GM18505 (cell line): ENCODE measurements at regions not wholly inside any gene's neighbourhood (a gene's known extent, or its start where the extent isn't known, plus 50 kb on each side); places are given as distances from the start of the nearest gene placed in this dataset.

Experiments used
- ATAC-seq: cut with Tn5 transposase; IDR thresholded peaks from one replicate; pipeline ENCODE4 v1.9.1; 2021; ENCODE audit not compliant: unreplicated experiment
- POLR2A ChIP-seq: IDR thresholded peaks from 4 replicates; pipeline ENCODE4 v1.6.1; 2011; ENCODE audit warnings: borderline replicate concordance; ENCODE audit not compliant: insufficient read depth, insufficient read length; ENCODE audit errors: extremely low read depth

GRCh38 chr10:4008676-4009382 is 223.8 kb upstream of the KLF6 start:
- no peak for ATAC-seq
- no peak for TF ChIP-seq POLR2A

- no peak for ATAC-seq
Observed at GRCh38 chr10:4007771-4008170, 222.8 kb upstream of the KLF6 start.

DNA sequence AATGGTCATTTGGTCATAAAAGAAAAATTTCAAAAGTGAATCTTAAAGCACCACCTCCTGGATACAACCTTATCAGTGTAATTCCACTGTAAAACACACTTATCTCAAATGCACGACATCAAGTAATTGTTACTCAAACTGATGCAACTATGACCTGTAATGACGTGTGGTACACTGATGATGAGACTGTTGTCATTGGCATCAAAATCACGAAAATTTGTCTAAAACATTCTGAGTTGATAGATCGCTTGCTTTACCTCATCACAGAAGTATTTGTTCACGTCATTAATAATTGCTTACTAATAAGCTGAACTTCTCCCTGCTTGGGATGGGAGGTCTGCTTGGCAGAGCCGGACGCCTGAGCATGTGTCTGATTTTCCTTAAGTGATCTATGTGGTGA is 221.8 kb upstream of the KLF6 start:
- TF ChIP-seq POLR2A: no peak
- no peak for ATAC-seq

More at GRCh38 chr10:4007771-4008170, 222.8 kb upstream of the KLF6 start:
- TF ChIP-seq POLR2A: no peak

DNA sequence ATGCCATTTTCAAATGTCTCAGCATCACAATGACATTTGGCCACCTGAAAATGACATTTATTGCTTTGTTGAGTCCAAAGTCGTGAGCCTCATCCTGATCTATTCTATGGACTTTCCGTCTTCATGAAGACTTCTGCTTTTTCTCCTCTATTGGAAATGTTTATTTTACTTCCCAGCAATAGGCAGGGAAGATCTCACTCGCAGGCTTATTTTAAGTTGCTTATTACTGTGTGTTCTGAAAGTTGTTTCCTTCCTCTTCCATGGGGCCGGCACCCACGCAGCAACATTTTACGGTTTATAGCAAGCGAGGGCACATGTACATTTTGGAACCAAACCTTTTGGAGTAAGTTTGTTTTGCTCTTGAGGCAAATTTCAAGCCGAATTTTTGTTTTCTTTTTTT is 221.0 kb upstream of the KLF6 start:
- no peak for TF ChIP-seq POLR2A
- ATAC-seq: no peak

DNA sequence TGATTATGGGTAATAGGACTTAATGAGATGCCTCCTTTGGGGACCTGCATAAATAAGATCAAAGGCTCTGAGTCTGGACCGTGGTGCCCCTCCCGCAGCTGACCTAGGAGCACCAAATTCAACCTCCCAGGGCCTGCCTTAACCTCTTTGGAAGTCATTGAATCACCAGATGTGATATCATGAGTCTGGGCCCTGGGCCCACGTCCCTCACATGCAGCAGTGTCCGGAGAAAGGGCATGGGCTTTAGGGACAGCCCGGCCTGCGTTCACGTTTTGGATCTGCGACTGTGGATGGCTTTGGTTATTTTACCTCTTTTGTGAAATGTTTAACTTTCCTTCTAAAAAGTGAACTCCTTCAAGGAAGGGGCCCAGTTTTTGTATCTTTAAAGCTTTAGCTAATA is 220.0 kb upstream of the KLF6 start:
- ATAC-seq: no peak
- no peak for TF ChIP-seq POLR2A

- TF ChIP-seq POLR2A: no peak
- ATAC-seq: no peak
Observed at GRCh38 chr10:4004144-4004543, 219.1 kb upstream of the KLF6 start.

- ATAC-seq: no peak
- TF ChIP-seq POLR2A: no peak
Observed at GRCh38 chr10:4003348-4003973, 218.5 kb upstream of the KLF6 start.

GRCh38 chr10:4001811-4002210 is 216.8 kb upstream of the KLF6 start:
- ATAC-seq: no peak
- no peak for TF ChIP-seq POLR2A

DNA sequence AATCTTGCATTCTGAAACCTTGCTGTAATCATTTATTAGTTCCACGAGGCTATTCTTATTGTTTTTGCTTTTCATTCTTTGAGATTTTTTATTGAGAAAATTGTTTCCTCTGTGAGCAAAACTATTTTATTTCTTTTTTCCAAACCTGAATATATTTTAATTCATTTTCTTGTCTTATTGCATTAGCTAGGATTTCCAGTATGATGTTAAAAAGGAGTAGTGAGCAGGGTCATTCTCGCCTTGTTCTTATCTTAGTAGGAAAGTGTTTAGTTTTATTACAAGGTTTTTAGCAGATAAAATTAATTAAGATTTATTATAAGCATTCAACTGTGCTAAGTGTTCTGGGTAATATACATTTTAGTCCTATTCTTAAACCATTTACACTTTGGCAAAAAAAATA is 214.6 kb upstream of the KLF6 start:
- no peak for ATAC-seq
- no peak for TF ChIP-seq POLR2A

DNA sequence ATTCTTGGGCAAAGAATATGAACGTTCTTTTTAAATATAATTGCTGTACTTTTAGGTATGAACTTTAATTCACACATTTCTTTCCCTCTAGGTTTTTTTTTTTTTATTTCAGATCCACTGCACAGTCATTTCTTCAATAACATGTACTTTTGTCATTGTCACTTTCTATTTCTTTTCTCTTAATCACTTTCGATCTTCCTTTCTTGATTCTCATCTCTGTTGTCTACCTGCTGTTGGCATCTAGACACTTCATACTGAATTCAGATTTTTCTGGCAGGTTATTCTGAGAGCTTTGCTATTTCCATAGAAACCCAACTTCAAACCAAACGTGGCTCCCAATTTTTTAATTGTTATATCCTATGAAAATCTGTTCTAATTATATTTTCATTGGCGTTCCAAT is 211.7 kb upstream of the KLF6 start:
- ATAC-seq: no peak
- no peak for TF ChIP-seq POLR2A

DNA sequence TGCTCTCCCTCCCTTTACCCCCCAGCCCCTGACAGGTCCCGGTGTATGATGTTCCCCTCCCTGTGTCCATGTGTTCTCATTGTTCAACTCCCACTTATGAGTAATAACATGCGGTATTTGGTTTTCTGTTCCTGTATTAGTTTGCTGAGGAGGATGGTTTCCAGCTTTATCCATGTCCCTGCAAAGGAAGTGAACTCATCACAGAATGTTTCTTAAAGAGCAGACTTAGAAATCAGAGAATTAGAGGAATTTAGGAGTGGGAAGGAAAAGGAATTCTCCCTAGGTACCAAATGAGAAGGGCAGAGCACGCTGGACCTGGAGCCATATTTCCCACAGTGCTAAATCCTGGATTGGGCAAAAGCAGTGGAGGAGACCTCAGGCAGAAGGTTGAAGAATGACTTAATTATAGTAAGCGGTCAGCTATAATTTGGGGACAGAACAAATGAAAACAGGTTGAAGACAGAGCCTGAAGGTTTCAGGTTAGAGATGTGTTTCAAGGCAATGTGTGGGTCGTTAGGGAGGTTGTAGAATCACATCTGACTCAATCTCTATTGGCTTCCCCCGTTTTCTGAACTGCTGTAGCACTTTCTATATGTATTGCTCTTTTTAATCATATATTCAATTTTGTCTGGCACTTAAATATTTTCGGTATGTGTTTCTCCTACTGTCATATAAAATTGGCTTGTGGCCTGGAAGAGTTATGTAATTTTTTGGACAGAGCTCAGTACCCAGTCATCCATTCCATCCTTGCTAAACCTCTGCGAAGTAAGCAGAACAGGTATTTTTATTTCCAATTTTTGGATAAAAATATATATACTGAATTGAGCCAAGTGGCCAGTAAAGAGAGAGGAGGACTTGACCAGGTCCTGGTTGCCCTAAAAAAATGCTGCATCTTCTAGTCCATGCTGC is 210.5 kb upstream of the KLF6 start:
- no peak for ATAC-seq
- no peak for TF ChIP-seq POLR2A

GRCh38 chr10:3992382-3993178 is 207.6 kb upstream of the KLF6 start:
- ATAC-seq: no peak
- TF ChIP-seq POLR2A: no peak

GRCh38 chr10:3990307-3990706 is 205.3 kb upstream of the KLF6 start:
- no peak for TF ChIP-seq POLR2A
- no peak for ATAC-seq
